ENCODE measurements at regions not wholly inside any gene's neighbourhood (a gene's known extent, or its start where the extent isn't known, plus 50 kb on each side); places are given as distances from the start of the nearest gene placed in this dataset.

- no peak overlapping the region for H3K4me3 ChIP-seq (ENCODE audit: low read length in 2 of 2)
- intact Hi-C loops (cut with DNase I) = no loop called here
- no peaks in the 10 kb centered on the region for H3K9me3 ChIP-seq (ENCODE audit: control insufficient read depth, low read length)
- H3K27me3 ChIP-seq (ENCODE audit: control insufficient read depth in 1 of 2, insufficient read depth in 2 of 2, low read length in 1 of 2) = no peaks in the 10 kb centered on the region
- peaks cover 0 to 3% of the 10 kb centered on the region in 2 donors for H3K4me1 ChIP-seq (ENCODE audit: control insufficient read depth in 1 of 2, insufficient read depth in 2 of 2, low read length in 2 of 2)
- 96 to 100% methylated on average over 1 of the region's 1 CpG for WGBS, 2 donors
- H3K36me3 ChIP-seq (ENCODE audit: control insufficient read depth in 1 of 2, insufficient read depth in 2 of 2, low read length in 1 of 2) = no peaks in the 10 kb centered on the region
- DNase-seq (no peak), ATAC-seq (ENCODE audit: low FRiP score) (no peak)
- no peak overlapping the region for H3K27ac ChIP-seq (ENCODE audit: low read depth in 1 of 2, low read length in 2 of 2)
These were observed 357.4 kb upstream of the IL12A start for GRCh38 chr3:159631226-159631625.

- Histone ChIP-seq H3K27ac (ENCODE audit: low read depth in 1 of 2, low read length in 2 of 2) (no peak overlapping the region), H3K4me1 (ENCODE audit: control insufficient read depth in 1 of 2, insufficient read depth in 2 of 2, low read length in 2 of 2) (no peaks in the 10 kb centered on the region), H3K27me3 (ENCODE audit: control insufficient read depth in 1 of 2, insufficient read depth in 2 of 2, low read length in 1 of 2) (no peaks in the 10 kb centered on the region), H3K36me3 (ENCODE audit: control insufficient read depth in 1 of 2, insufficient read depth in 2 of 2, low read length in 1 of 2) (no peaks in the 10 kb centered on the region), H3K4me3 (ENCODE audit: low read length in 2 of 2) (no peak overlapping the region), H3K9me3 (ENCODE audit: control insufficient read depth, low read length) (no peaks in the 10 kb centered on the region)
- DNase-seq (no peak), ATAC-seq (ENCODE audit: low FRiP score) (no peak)
- intact Hi-C loops (cut with DNase I) = no loop called here
- 91 to 93% methylated on average over 7 of the region's 7 CpGs for WGBS, 2 donors
These were observed 356.5 kb upstream of the IL12A start for GRCh38 chr3:159632128-159632527.

- intact Hi-C loops (cut with DNase I) = no loop called here
- DNase-seq (no peak), ATAC-seq (ENCODE audit: low FRiP score) (no peak)
- no peaks in the 10 kb centered on the region for H3K27me3 ChIP-seq (ENCODE audit: control insufficient read depth in 1 of 2, insufficient read depth in 2 of 2, low read length in 1 of 2)
- no peaks in the 10 kb centered on the region for H3K4me1 ChIP-seq (ENCODE audit: control insufficient read depth in 1 of 2, insufficient read depth in 2 of 2, low read length in 2 of 2)
- H3K36me3 ChIP-seq (ENCODE audit: control insufficient read depth in 1 of 2, insufficient read depth in 2 of 2, low read length in 1 of 2) = no peaks in the 10 kb centered on the region
- no peak overlapping the region for H3K27ac ChIP-seq (ENCODE audit: low read depth in 1 of 2, low read length in 2 of 2)
- H3K4me3 ChIP-seq (ENCODE audit: low read length in 2 of 2) = no peak overlapping the region
- H3K9me3 ChIP-seq (ENCODE audit: control insufficient read depth, low read length) = no peaks in the 10 kb centered on the region
These were observed 355.8 kb upstream of the IL12A start for GRCh38 chr3:159632851-159633250.

DNA sequence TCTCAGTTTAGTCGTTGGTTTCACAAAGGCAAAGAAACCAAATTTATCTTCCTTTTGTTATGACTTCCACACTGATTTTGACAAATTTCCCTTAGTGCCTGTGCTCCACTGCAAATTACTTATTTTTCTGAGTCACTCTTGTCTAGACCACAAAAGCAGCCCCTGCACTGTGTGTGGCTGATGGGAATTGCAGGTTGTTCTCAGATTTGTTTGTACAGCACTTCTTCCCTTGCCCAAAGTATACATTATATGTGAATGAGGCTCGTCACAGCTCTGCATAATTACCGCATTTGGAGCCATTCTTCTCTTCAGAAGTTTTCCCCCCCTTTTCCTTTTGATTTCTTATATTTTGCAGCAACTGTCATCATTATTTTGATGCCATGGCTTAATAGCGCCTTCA is 354.2 kb upstream of the IL12A start:
- H3K27ac ChIP-seq (ENCODE audit: low read depth in 1 of 2, low read length in 2 of 2) = no peak overlapping the region
- no peaks in the 10 kb centered on the region for H3K4me1 ChIP-seq (ENCODE audit: control insufficient read depth in 1 of 2, insufficient read depth in 2 of 2, low read length in 2 of 2)
- intact Hi-C loops (cut with DNase I) = no loop called here
- DNase-seq (no peak), ATAC-seq (ENCODE audit: low FRiP score) (no peak)
- 53 to 54% methylated on average over 4 of the region's 4 CpGs for WGBS, 2 donors
- no peaks in the 10 kb centered on the region for H3K9me3 ChIP-seq (ENCODE audit: control insufficient read depth, low read length)
- H3K27me3 ChIP-seq (ENCODE audit: control insufficient read depth in 1 of 2, insufficient read depth in 2 of 2, low read length in 1 of 2) = no peaks in the 10 kb centered on the region
- H3K36me3 ChIP-seq (ENCODE audit: control insufficient read depth in 1 of 2, insufficient read depth in 2 of 2, low read length in 1 of 2) = no peaks in the 10 kb centered on the region
- H3K4me3 ChIP-seq (ENCODE audit: low read length in 2 of 2) = no peak overlapping the region

- ATAC-seq (ENCODE audit: low FRiP score) = no peak
- Histone ChIP-seq H3K27ac (ENCODE audit: low read depth in 1 of 2, low read length in 2 of 2) (no peak overlapping the region), H3K9me3 (ENCODE audit: control insufficient read depth, low read length) (no peaks in the 10 kb centered on the region), H3K4me3 (ENCODE audit: low read length in 2 of 2) (no peak overlapping the region), H3K36me3 (ENCODE audit: control insufficient read depth in 1 of 2, insufficient read depth in 2 of 2, low read length in 1 of 2) (no peaks in the 10 kb centered on the region), H3K4me1 (ENCODE audit: control insufficient read depth in 1 of 2, insufficient read depth in 2 of 2, low read length in 2 of 2) (no peaks in the 10 kb centered on the region), H3K27me3 (ENCODE audit: control insufficient read depth in 1 of 2, insufficient read depth in 2 of 2, low read length in 1 of 2) (no peaks in the 10 kb centered on the region)
- intact Hi-C loops (cut with DNase I) = no loop called here
- WGBS, 2 donors = 75 to 78% methylated on average over 3 of the region's 3 CpGs
- DNase-seq = no peak
These were observed 353.5 kb upstream of the IL12A start for GRCh38 chr3:159635047-159635641.

DNA sequence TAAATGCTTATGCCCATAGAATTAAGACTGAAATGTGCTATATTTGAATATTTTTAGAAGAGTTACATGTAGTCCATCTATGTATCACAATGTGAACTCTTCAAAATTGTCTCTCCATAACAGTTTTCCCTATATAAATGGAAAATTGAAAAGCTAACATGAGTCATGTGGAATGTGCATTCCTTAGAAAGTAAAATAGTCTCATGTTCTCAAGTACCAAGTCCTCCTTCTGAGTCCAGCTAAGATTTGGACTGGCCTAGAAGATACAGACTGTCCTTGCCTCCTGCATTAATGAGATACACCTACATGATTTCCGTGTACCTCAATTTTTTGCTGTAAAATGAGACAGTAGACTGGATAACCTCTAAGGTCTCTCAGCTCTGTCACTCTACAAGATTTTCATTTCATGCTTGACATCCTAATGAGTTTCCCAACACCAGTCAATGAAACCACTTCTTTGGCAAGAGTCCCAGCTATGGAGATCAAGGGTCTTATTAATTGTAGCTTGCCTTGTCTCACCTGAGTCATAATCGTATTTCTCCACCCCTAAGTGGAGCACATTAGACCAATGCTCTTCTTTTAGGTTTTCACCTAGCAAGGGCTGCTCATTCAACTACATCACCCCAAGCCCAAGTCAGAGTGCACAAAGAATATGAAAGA is 350.6 kb upstream of the IL12A start:
- H3K27ac ChIP-seq (ENCODE audit: low read depth in 1 of 2, low read length in 2 of 2) = no peak overlapping the region
- no peaks in the 10 kb centered on the region for H3K4me1 ChIP-seq (ENCODE audit: control insufficient read depth in 1 of 2, insufficient read depth in 2 of 2, low read length in 2 of 2)
- intact Hi-C loops (cut with DNase I) = no loop called here
- no peaks in the 10 kb centered on the region for H3K36me3 ChIP-seq (ENCODE audit: control insufficient read depth in 1 of 2, insufficient read depth in 2 of 2, low read length in 1 of 2)
- ATAC-seq (ENCODE audit: low FRiP score) (no peak), DNase-seq (no peak)
- H3K27me3 ChIP-seq (ENCODE audit: control insufficient read depth in 1 of 2, insufficient read depth in 2 of 2, low read length in 1 of 2) = no peaks in the 10 kb centered on the region
- no peak overlapping the region for H3K4me3 ChIP-seq (ENCODE audit: low read length in 2 of 2)
- whole genome bisulfite sequencing, 2 donors = 83 to 86% methylated on average over 2 of the region's 2 CpGs
- peaks cover 2% of the 10 kb centered on the region for H3K9me3 ChIP-seq (ENCODE audit: control insufficient read depth, low read length)

DNA sequence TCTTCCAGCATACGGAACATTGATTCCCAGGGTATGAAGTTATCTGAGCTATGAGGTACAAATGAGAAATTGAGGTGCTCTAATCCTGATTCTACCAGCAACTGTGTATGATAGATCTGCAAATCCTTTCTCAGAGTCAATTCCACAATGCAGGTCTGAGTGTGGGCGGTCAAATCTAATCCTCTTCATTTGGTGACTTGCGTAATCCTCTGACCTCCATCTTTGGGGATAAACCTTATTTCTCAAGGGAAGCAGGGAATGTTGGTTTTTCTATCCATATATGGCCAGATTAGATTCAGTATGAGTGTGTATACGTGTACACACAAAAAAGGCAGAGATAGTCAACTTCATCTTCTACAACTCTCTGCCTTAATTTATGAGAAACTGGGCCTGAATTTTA is 348.4 kb upstream of the IL12A start:
- no peaks in the 10 kb centered on the region for H3K27me3 ChIP-seq (ENCODE audit: control insufficient read depth in 1 of 2, insufficient read depth in 2 of 2, low read length in 1 of 2)
- H3K4me3 ChIP-seq (ENCODE audit: low read length in 2 of 2) = no peak overlapping the region
- no peak overlapping the region for H3K27ac ChIP-seq (ENCODE audit: low read depth in 1 of 2, low read length in 2 of 2)
- no peaks in the 10 kb centered on the region for H3K4me1 ChIP-seq (ENCODE audit: control insufficient read depth in 1 of 2, insufficient read depth in 2 of 2, low read length in 2 of 2)
- DNase-seq (no peak), ATAC-seq (ENCODE audit: low FRiP score) (no peak)
- peaks cover 2% of the 10 kb centered on the region for H3K9me3 ChIP-seq (ENCODE audit: control insufficient read depth, low read length)
- H3K36me3 ChIP-seq (ENCODE audit: control insufficient read depth in 1 of 2, insufficient read depth in 2 of 2, low read length in 1 of 2) = no peaks in the 10 kb centered on the region
- 85 to 97% methylated on average over 4 of the region's 4 CpGs for WGBS, 2 donors
- intact Hi-C loops (cut with DNase I) = no loop called here

- Histone ChIP-seq H3K4me3 (ENCODE audit: low read length in 2 of 2) (no peak overlapping the region), H3K27me3 (ENCODE audit: control insufficient read depth in 1 of 2, insufficient read depth in 2 of 2, low read length in 1 of 2) (no peaks in the 10 kb centered on the region), H3K36me3 (ENCODE audit: control insufficient read depth in 1 of 2, insufficient read depth in 2 of 2, low read length in 1 of 2) (no peaks in the 10 kb centered on the region), H3K27ac (ENCODE audit: low read depth in 1 of 2, low read length in 2 of 2) (no peak overlapping the region), H3K4me1 (ENCODE audit: control insufficient read depth in 1 of 2, insufficient read depth in 2 of 2, low read length in 2 of 2) (no peaks in the 10 kb centered on the region), H3K9me3 (ENCODE audit: control insufficient read depth, low read length) (peaks cover 2% of the 10 kb centered on the region)
- DNase-seq = no peak
- intact Hi-C loops (cut with DNase I) = no loop called here
- ATAC-seq (ENCODE audit: low FRiP score) = no peak
These were observed 345.2 kb upstream of the IL12A start for GRCh38 chr3:159643406-159643805.

DNA sequence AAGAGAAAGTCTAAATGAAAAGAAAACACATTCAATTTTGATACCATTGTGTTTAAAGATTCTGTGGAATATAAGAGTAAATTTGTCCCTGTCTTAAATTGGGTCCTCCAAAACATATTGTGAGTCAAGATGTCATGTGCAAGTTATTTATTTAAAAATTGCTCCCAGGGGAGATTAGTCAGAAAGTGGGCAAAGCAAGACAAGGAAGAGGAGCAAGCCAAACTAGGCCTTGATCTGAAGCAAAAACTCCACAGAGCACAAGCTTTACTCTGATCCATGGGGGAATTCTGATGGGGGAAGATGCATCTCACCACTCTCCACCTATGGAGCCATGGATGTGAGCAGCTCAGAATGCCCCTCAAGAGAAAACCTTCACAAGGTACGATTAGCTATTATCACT is 342.8 kb upstream of the IL12A start:
- ATAC-seq (ENCODE audit: low FRiP score) (peak; percentile 26), DNase-seq (no peak)
- Histone ChIP-seq H3K9me3 (ENCODE audit: control insufficient read depth, low read length) (no peaks in the 10 kb centered on the region), H3K4me3 (ENCODE audit: low read length in 2 of 2) (no peak overlapping the region), H3K4me1 (ENCODE audit: control insufficient read depth in 1 of 2, insufficient read depth in 2 of 2, low read length in 2 of 2) (no peaks in the 10 kb centered on the region), H3K27ac (ENCODE audit: low read depth in 1 of 2, low read length in 2 of 2) (no peak overlapping the region), H3K27me3 (ENCODE audit: control insufficient read depth in 1 of 2, insufficient read depth in 2 of 2, low read length in 1 of 2) (no peaks in the 10 kb centered on the region), H3K36me3 (ENCODE audit: control insufficient read depth in 1 of 2, insufficient read depth in 2 of 2, low read length in 1 of 2) (no peaks in the 10 kb centered on the region)
- WGBS, 2 donors = 82 to 89% methylated on average over 1 of the region's 1 CpG
- intact Hi-C loops (cut with DNase I) = no loop called here
